Brain microvascular endothelial cell (primary cell): ENCODE measurements at regions not wholly inside any gene's neighbourhood (a gene's known extent, or its start where the extent isn't known, plus 50 kb on each side); places are given as distances from the start of the nearest gene placed in this dataset.

Experiments used
- DNase-seq: peaks from one replicate; pipeline ENCODE4 v3.0.0-alpha.2; 2020
- H3K27ac ChIP-seq: fragments of 250-450 bp; sonication (Bioruptor Pico); 2 replicates; pipeline ENCODE4 v1.5.1; 2020; ENCODE audit warnings: mild to moderate bottlenecking, moderate library complexity
- H3K27me3 ChIP-seq: fragments of 250-450 bp; sonication (Bioruptor Pico); replicated peaks from 2 replicates; pipeline ENCODE4 v1.5.1; 2020; ENCODE audit warnings: mild to moderate bottlenecking
- H3K36me3 ChIP-seq: fragments of 250-450 bp; sonication (Bioruptor Pico); replicated peaks from 2 replicates; pipeline ENCODE4 v1.5.1; 2020; ENCODE audit warnings: mild to moderate bottlenecking
- H3K4me3 ChIP-seq: 2 replicates; pipeline ENCODE4 v1.5.1; 2011; ENCODE audit warnings: low read depth, mild to moderate bottlenecking, control low read depth, low read length, moderate library complexity
- CTCF ChIP-seq: IDR thresholded peaks from 2 replicates; pipeline ENCODE4 v1.5.1; 2011; ENCODE audit warnings: low read depth, mild to moderate bottlenecking, moderate library complexity, low read length, control low read depth, inconsistent platforms; ENCODE audit errors: missing control alignments
- in situ Hi-C: cut with HindIII; loops from 2 replicates; pipeline ENCODE4 v1.10.0; 2017; ENCODE audit warnings: low sequenced_read_pairs, low pct_ligation_motif_present

- Histone ChIP-seq H3K27ac (no peak overlapping the region), H3K36me3 (no peaks in the 10 kb centered on the region), H3K4me3 (no peak overlapping the region), H3K27me3 (no peaks in the 10 kb centered on the region)
- in situ Hi-C loops = no loop called here
- no peak for TF ChIP-seq CTCF
- no peak for DNase-seq
Observed at GRCh38 chr5:36815871-36816270, 60.7 kb upstream of the NIPBL start.

GRCh38 chr5:36820900-36821299 lies 55.7 kb upstream of the NIPBL start:
- Histone ChIP-seq H3K4me3 (no peak overlapping the region), H3K36me3 (no peaks in the 10 kb centered on the region), H3K27me3 (no peaks in the 10 kb centered on the region), H3K27ac (no peak overlapping the region)
- no peak for TF ChIP-seq CTCF
- in situ Hi-C loops = no loop called here
- DNase-seq = no peak

DNA sequence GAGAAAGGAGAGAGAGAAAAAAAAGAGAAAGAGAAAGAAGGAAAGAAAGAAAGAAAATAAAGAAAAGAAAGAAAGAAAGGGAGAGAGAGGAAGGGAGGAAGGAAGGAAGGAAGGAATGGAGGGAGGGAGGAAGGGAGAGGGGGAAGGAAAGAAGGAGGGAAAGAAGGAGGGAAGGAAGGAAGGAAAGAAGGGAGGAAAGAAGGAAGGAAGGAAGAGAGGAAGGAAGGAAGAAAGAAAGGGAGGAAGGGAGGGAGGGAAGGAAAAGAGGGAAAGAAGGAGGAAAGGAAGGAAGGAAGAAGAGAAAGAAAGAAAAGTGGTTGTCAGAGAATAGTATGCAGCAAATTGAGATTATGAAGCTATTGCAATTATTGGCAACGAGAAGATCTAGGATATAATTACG lies 49.9 kb upstream of the NIPBL start:
- Histone ChIP-seq H3K27ac (no peak overlapping the region), H3K4me3 (no peak overlapping the region), H3K27me3 (no peaks in the 10 kb centered on the region), H3K36me3 (no peaks in the 10 kb centered on the region)
- no peak for DNase-seq
- TF ChIP-seq CTCF = no peak
- in situ Hi-C loops = no loop called here
